H1 (cell line): ENCODE measurements at regions not wholly inside any gene's neighbourhood (a gene's known extent, or its start where the extent isn't known, plus 50 kb on each side); places are given as distances from the start of the nearest gene placed in this dataset.
A peak's percentile ranks its signal among the peaks of the same experiment; 100 is the strongest.

ENCODE experiments used
- CTCF ChIA-PET: fragments of 300-600 bp; sonication (Branson Sonifier 250); formaldehyde crosslinking; loops from one replicate; lab custom pipeline; 2021; ENCODE audit not compliant: partially characterized antibody; lab: Charles Lee
- POLR2A ChIA-PET: fragments of 300-600 bp; sonication (Branson Sonifier 250); formaldehyde crosslinking; loops from one replicate; lab custom pipeline; 2021; ENCODE audit warnings: inconsistent platforms; ENCODE audit not compliant: partially characterized antibody; lab: Charles Lee
- DNase-seq, 2 experiments: peaks; one replicate each; pipeline versions ENCODE4 v3.0.0 to v3.0.0-alpha.2; 2010 to 2022; ENCODE audit warnings: low spot score in 2 of 2, low read depth in 1 of 2, mixed read lengths in 1 of 2
- FAIRE-seq: peaks from 2 replicates; lab custom pipeline; 2011; peaks lifted over from hg19 to GRCh38; lab: Jason Lieb, UNC
- H2AFZ ChIP-seq: 2 replicates; pipeline ENCODE4 v1.8.1; 2012; ENCODE audit warnings: low read length, inconsistent platforms
- H2AK5ac ChIP-seq: 2 replicates; pipeline ENCODE4 v1.6.1; 2013; ENCODE audit warnings: low read depth, low read length
- H2BK120ac ChIP-seq: replicated peaks from 2 replicates; pipeline ENCODE3; 2013; ENCODE audit warnings: low read depth, low read length, inconsistent platforms
- H2BK12ac ChIP-seq: 2 replicates; pipeline ENCODE4 v1.6.1; 2013; ENCODE audit warnings: low read depth, low read length
- H2BK15ac ChIP-seq: 2 replicates; pipeline ENCODE4 v1.6.1; 2013; ENCODE audit warnings: low read length
- H2BK20ac ChIP-seq: 2 replicates; pipeline ENCODE4 v1.6.1; 2013; ENCODE audit warnings: low read length
- H2BK5ac ChIP-seq: 2 replicates; pipeline ENCODE4 v1.6.1; 2013; ENCODE audit warnings: low read depth, low read length
- H3K14ac ChIP-seq: 2 replicates; pipeline ENCODE4 v1.6.1; 2013; ENCODE audit warnings: inconsistent platforms; ENCODE audit not compliant: insufficient read length
- H3K18ac ChIP-seq: 2 replicates; pipeline ENCODE4 v1.6.1; 2013; ENCODE audit warnings: low read length; ENCODE audit errors: extremely low read depth
- H3K23ac ChIP-seq: 2 replicates; pipeline ENCODE4 v1.6.1; 2013; ENCODE audit warnings: inconsistent platforms; ENCODE audit not compliant: insufficient read length
- H3K23me2 ChIP-seq: 2 replicates; pipeline ENCODE4 v1.6.1; 2013; ENCODE audit warnings: low read depth, low read length
- H3K27ac ChIP-seq: 2 replicates; pipeline ENCODE4 v1.6.1; 2011; ENCODE audit warnings: low read depth, low read length, inconsistent platforms
- H3K27me3 ChIP-seq, 4 experiments: replicated peaks in 1 of 4; 1 replicate in 1 of 4; 2 replicates in 3 of 4; pipeline versions ENCODE4 v1.6.1 to v1.8.1; 2011 to 2013; ENCODE audit warnings: low read length in 3 of 4, mild to moderate bottlenecking in 3 of 4, inconsistent platforms in 2 of 4, mixed read lengths in 2 of 4, moderate library complexity in 1 of 4; ENCODE audit not compliant: control insufficient read depth in 3 of 4, insufficient read depth in 3 of 4; ENCODE audit errors: extremely low read depth in 1 of 4
- H3K36me3 ChIP-seq, 4 experiments: 2 replicates each; pipeline versions ENCODE4 v1.6.1 to v1.8.1; 2011 to 2013; ENCODE audit warnings: mild to moderate bottlenecking in 4 of 4, low read length in 3 of 4, moderate library complexity in 2 of 4, control low read depth in 1 of 4, inconsistent platforms in 1 of 4; ENCODE audit not compliant: insufficient read depth in 4 of 4, control insufficient read depth in 2 of 4
- H3K4ac ChIP-seq: replicated peaks from 2 replicates; pipeline ENCODE3; 2013; ENCODE audit warnings: low read length, low read depth, mixed read lengths, inconsistent platforms; ENCODE audit not compliant: insufficient read length
- H3K4me1 ChIP-seq, 4 experiments: replicated peaks in 1 of 4; 1 replicate in 1 of 4; 2 replicates in 3 of 4; pipeline versions ENCODE4 v1.6.1 to v1.8.1; 2011 to 2013; ENCODE audit warnings: low read length in 3 of 4, inconsistent platforms in 2 of 4, mixed read lengths in 1 of 4; ENCODE audit not compliant: insufficient read depth in 4 of 4, control insufficient read depth in 3 of 4
- H3K4me2 ChIP-seq, 2 experiments: 2 replicates each; pipeline versions ENCODE4 v1.6.1 to v1.8.1; 2011 to 2013; ENCODE audit warnings: low read depth in 2 of 2, low read length in 2 of 2, control low read depth in 1 of 2, inconsistent platforms in 1 of 2, mild to moderate bottlenecking in 1 of 2; ENCODE audit not compliant: insufficient read depth in 1 of 2
- H3K4me3 ChIP-seq, 4 experiments: fragments of 200-600, 300-600 bp in 1 of 4; sonication (generic), shearing (Covaris generic), sonication (Bioruptor Twin) in 1 of 4; 2 replicates each; pipeline versions ENCODE4 v1.5.1 to v1.8.1; 2011 to 2016; ENCODE audit warnings: low read length in 4 of 4, low read depth in 3 of 4, control low read depth in 2 of 4, inconsistent platforms in 2 of 4, mild to moderate bottlenecking in 2 of 4, mixed read lengths in 1 of 4, moderate library complexity in 1 of 4; ENCODE audit not compliant: insufficient read depth in 2 of 4; ENCODE audit errors: extremely low read depth in 1 of 4
- H3K56ac ChIP-seq: replicated peaks from 2 replicates; pipeline ENCODE3; 2013; ENCODE audit warnings: low read depth, mild to moderate bottlenecking, mixed read lengths, low read length, inconsistent platforms; ENCODE audit not compliant: insufficient read length
- H3K79me1 ChIP-seq: 2 replicates; pipeline ENCODE4 v1.6.1; 2013; ENCODE audit warnings: low read depth, low read length, control low read depth
- H3K79me2 ChIP-seq, 2 experiments: 2 replicates each; pipeline versions ENCODE4 v1.6.1 to v1.8.1; 2012 to 2013; ENCODE audit warnings: low read length in 2 of 2, mild to moderate bottlenecking in 2 of 2, inconsistent platforms in 1 of 2; ENCODE audit not compliant: insufficient read depth in 2 of 2, control insufficient read depth in 1 of 2
- H3K9ac ChIP-seq, 4 experiments: replicated peaks in 1 of 4; 1 replicate in 1 of 4; 2 replicates in 3 of 4; pipeline versions ENCODE4 v1.6.1 to v1.8.1; 2011 to 2013; ENCODE audit warnings: low read depth in 3 of 4, low read length in 3 of 4, control low read depth in 2 of 4, mild to moderate bottlenecking in 2 of 4, moderate library complexity in 2 of 4, inconsistent platforms in 1 of 4; ENCODE audit errors: extremely low read depth in 1 of 4
- H3K9me3 ChIP-seq, 2 experiments: 2 replicates each; pipeline versions ENCODE4 v1.6.1 to v1.8.1; 2012 to 2013; ENCODE audit warnings: mild to moderate bottlenecking in 2 of 2, moderate library complexity in 2 of 2, control low read depth in 1 of 2, inconsistent platforms in 1 of 2, low read depth in 1 of 2, low read length in 1 of 2, mixed read lengths in 1 of 2; ENCODE audit not compliant: insufficient read depth in 2 of 2
- H4K20me1 ChIP-seq, 2 experiments: replicated peaks in 1 of 2; 2 replicates each; pipeline versions ENCODE3 to v1.8.1; 2011 to 2013; ENCODE audit warnings: inconsistent platforms in 2 of 2, low read length in 2 of 2, mild to moderate bottlenecking in 1 of 2; ENCODE audit not compliant: insufficient read depth in 2 of 2, control insufficient read depth in 1 of 2
- H4K5ac ChIP-seq: 2 replicates; pipeline ENCODE4 v1.6.1; 2013; ENCODE audit warnings: low read length, low read depth, mixed read lengths, inconsistent platforms; ENCODE audit not compliant: insufficient read length
- H4K8ac ChIP-seq: 2 replicates; pipeline ENCODE4 v1.8.0; 2013; ENCODE audit warnings: mild to moderate bottlenecking, moderate library complexity, low read length, inconsistent platforms; ENCODE audit not compliant: insufficient read depth; ENCODE audit errors: extremely low read depth
- H4K91ac ChIP-seq: replicated peaks from 2 replicates; pipeline ENCODE3; 2013; ENCODE audit warnings: low read length, mixed read lengths, inconsistent platforms; ENCODE audit not compliant: insufficient read length
- CEBPB ChIP-seq: IDR thresholded peaks from 2 replicates; pipeline ENCODE4 v1.6.1; 2012; ENCODE audit warnings: low read depth, low read length
- JUND ChIP-seq: IDR thresholded peaks from 2 replicates; pipeline ENCODE4 v1.6.1; 2011; ENCODE audit warnings: mild to moderate bottlenecking, improper control_type of control experiment, low read length
- WGBS, 2 experiments: shearing (Covaris generic) in 1 of 2; methylation state at CpG; one replicate each; pipeline versions ENCODE4 v1.1.6 to v1.1.7; 2013 to 2015; ENCODE audit warnings: low lambda C conversion rate in 2 of 2, mixed read lengths in 2 of 2, inconsistent platforms in 1 of 2, low coverage in 1 of 2, missing lambda C conversion rate in 1 of 2; ENCODE audit not compliant: insufficient replicate concordance in 2 of 2, insufficient coverage in 1 of 2, insufficient read length in 1 of 2; ENCODE audit errors: extremely low coverage in 1 of 2, missing lambda C conversion rate in 1 of 2; 5-methylcytosine and 5-hydroxymethylcytosine counted together

DNA sequence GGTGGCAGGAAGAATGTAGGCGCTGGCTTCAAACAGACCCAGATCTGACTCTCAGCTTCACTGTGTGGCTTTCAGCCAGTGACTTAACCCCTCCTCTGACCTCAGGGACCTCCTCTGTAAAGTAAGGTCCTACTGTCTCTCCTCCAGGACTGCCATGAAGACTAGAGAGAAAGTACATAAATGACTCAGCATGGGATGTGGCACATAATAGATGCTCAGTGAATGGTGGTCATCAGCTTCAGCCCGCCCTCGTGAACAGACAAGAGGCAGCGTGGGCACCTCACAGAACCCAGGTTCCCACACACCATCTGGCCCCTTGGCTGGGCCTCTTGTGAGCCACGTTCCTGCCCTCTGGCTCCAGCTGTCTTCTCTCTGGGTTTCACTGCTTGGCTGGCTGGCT, 126.0 kb downstream of the SYF2 start:
- Histone ChIP-seq H3K27ac (no peak overlapping the region), H4K5ac (no peak overlapping the region), H3K4ac (no peak overlapping the region), H2BK15ac (no peak overlapping the region), H3K56ac (no peak overlapping the region), H3K4me3 (no peak overlapping the region), H3K23me2 (no peaks in the 10 kb centered on the region), H4K8ac (peak overlapping the region; percentile 41; the same call in 1 of the 2 replicates), H3K79me2 (no peaks in the 10 kb centered on the region), H3K4me1 (no peaks in the 10 kb centered on the region), H4K20me1 (no peaks in the 10 kb centered on the region), H3K9ac (no peak overlapping the region), H3K79me1 (no peaks in the 10 kb centered on the region), H2BK5ac (no peak overlapping the region), H2AK5ac (no peak overlapping the region), H2BK120ac (no peak overlapping the region), H2BK12ac (no peak overlapping the region), H3K18ac (no peak overlapping the region), H2AFZ (no peak overlapping the region), H3K4me2 (no peak overlapping the region), H3K23ac (no peak overlapping the region), H3K27me3 (no peaks in the 10 kb centered on the region), H3K36me3 (no peaks in the 10 kb centered on the region), H3K14ac (no peak overlapping the region), H4K91ac (no peak overlapping the region), H3K9me3 (peaks cover 0 to 11% of the 10 kb centered on the region in 2 experiments; a peak in 1 of 4 replicates), H2BK20ac (no peak overlapping the region)
- ChIA-PET POLR2A (interaction anchor here (0.6 kb wide), 1 partner anchor 140 kb away, joined by 3 read pairs; no protein-coding TSS in a partner anchor), CTCF (interaction anchor here (0.6 to 2.0 kb wide), 5 partner anchors 11 to 103 kb away, joined by 3 to 10 read pairs (median 3); no protein-coding TSS in a partner anchor)
- WGBS, 2 experiments: 83% methylated on average over 5 of the region's 5 CpGs; no CpG with 5 or more reads in 1 of the 2 experiments
- DNase-seq (no peak), FAIRE-seq (no peak)
- no peak for TF ChIP-seq JUND
- no peak for TF ChIP-seq CEBPB
